ENCODE measurements at regions not wholly inside any gene's neighbourhood (a gene's known extent, or its start where the extent isn't known, plus 50 kb on each side); places are given as distances from the start of the nearest gene placed in this dataset.
"Not testable (repeated sequence)": the region's sequence is repeated elsewhere in the genome, so short reads cannot be mapped to it uniquely, and the experiment has no call there.

- no peak for DNase-seq
Observed at GRCh38 chr7:113204415-113204814, 86.1 kb upstream of the SMIM30 start.

GRCh38 chr7:113202284-113202683 lies 83.9 kb upstream of the SMIM30 start:
- DNase-seq = no peak

GRCh38 chr7:113200281-113200680 lies 81.9 kb upstream of the SMIM30 start:
- no peak for DNase-seq

- DNase-seq = no peak
Observed at GRCh38 chr7:113199841-113200240, 81.5 kb upstream of the SMIM30 start.

GRCh38 chr7:113199136-113199535 lies 80.8 kb upstream of the SMIM30 start:
- DNase-seq = no peak

GRCh38 chr7:113198226-113198625 lies 79.9 kb upstream of the SMIM30 start:
- DNase-seq = no peak

- DNase-seq = no peak
Observed at GRCh38 chr7:113197274-113197673, 78.9 kb upstream of the SMIM30 start.

- DNase-seq = no peak
Observed at GRCh38 chr7:113188396-113188795, 70.0 kb upstream of the SMIM30 start.

GRCh38 chr7:113179313-113179712 lies 61.0 kb upstream of the SMIM30 start:
- DNase-seq = no peak

GRCh38 chr7:113176836-113177235 lies 58.5 kb upstream of the SMIM30 start:
- no peak for DNase-seq

- not testable (repeated sequence) for DNase-seq
Observed at GRCh38 chr7:113176180-113176579, 57.8 kb upstream of the SMIM30 start.

GRCh38 chr7:113175525-113176104 lies 57.3 kb upstream of the SMIM30 start:
- DNase-seq = no peak

GRCh38 chr7:113172726-113173125 lies 54.4 kb upstream of the SMIM30 start:
- DNase-seq = no peak

GRCh38 chr7:113170591-113170990 lies 52.2 kb upstream of the SMIM30 start:
- DNase-seq = no peak
